H9 (cell line): ENCODE measurements at regions not wholly inside any gene's neighbourhood (a gene's known extent, or its start where the extent isn't known, plus 50 kb on each side); places are given as distances from the start of the nearest gene placed in this dataset.

Experiments
- DNase-seq: peaks from one replicate; pipeline ENCODE4 v3.0.0-alpha.2; 2017
- H2AFZ ChIP-seq: one replicate; pipeline ENCODE4 v1.6.1; 2013; ENCODE audit warnings: mild to moderate bottlenecking, low read length, control low read depth, moderate library complexity
- H2AK5ac ChIP-seq: 2 replicates; pipeline ENCODE4 v1.6.1; 2013; ENCODE audit warnings: low read length, control low read depth, mixed read lengths; ENCODE audit not compliant: insufficient read length
- H2BK120ac ChIP-seq: one replicate; pipeline ENCODE4 v1.6.1; 2013; ENCODE audit warnings: low read depth, mild to moderate bottlenecking, low read length, control low read depth, inconsistent platforms; ENCODE audit not compliant: poor library complexity, severe bottlenecking
- H2BK12ac ChIP-seq: 2 replicates; pipeline ENCODE4 v1.6.1; 2013; ENCODE audit warnings: low read length, control low read depth, mixed read lengths, low read depth; ENCODE audit not compliant: insufficient read length
- H2BK15ac ChIP-seq: 2 replicates; pipeline ENCODE4 v1.6.1; 2013; ENCODE audit warnings: low read depth, low read length, control low read depth
- H2BK20ac ChIP-seq: one replicate; pipeline ENCODE4 v1.6.1; 2013; ENCODE audit warnings: low read depth, mild to moderate bottlenecking, low read length, control low read depth, inconsistent platforms; ENCODE audit not compliant: poor library complexity, severe bottlenecking
- H2BK5ac ChIP-seq: 2 replicates; pipeline ENCODE4 v1.6.1; 2013; ENCODE audit warnings: low read length, control low read depth, mixed read lengths; ENCODE audit not compliant: insufficient read length
- H3K14ac ChIP-seq: 2 replicates; pipeline ENCODE4 v1.6.1; 2013; ENCODE audit warnings: low read length, control low read depth; ENCODE audit not compliant: insufficient read depth
- H3K18ac ChIP-seq: 2 replicates; pipeline ENCODE4 v1.6.1; 2013; ENCODE audit warnings: low read depth, mild to moderate bottlenecking, mixed read lengths, low read length, control low read depth; ENCODE audit not compliant: insufficient read length
- H3K23ac ChIP-seq: 2 replicates; pipeline ENCODE4 v1.6.1; 2013; ENCODE audit warnings: low read length, control low read depth, mixed read lengths, low read depth; ENCODE audit not compliant: insufficient read length
- H3K23me2 ChIP-seq: 2 replicates; pipeline ENCODE4 v1.6.1; 2013; ENCODE audit warnings: low read depth, mild to moderate bottlenecking, mixed read lengths, low read length, control low read depth; ENCODE audit not compliant: insufficient read length, poor library complexity, severe bottlenecking
- H3K27ac ChIP-seq: 2 replicates; pipeline ENCODE4 v1.5.1; 2013; ENCODE audit warnings: low read length, control low read depth, mixed read lengths, low read depth; ENCODE audit not compliant: insufficient read length
- H3K27me3 ChIP-seq: 2 replicates; pipeline ENCODE4 v1.6.1; 2013; ENCODE audit warnings: low read length, control low read depth, inconsistent platforms; ENCODE audit not compliant: insufficient read depth
- H3K4ac ChIP-seq: 2 replicates; pipeline ENCODE4 v1.6.1; 2013; ENCODE audit warnings: low read depth, mild to moderate bottlenecking, control low read depth, inconsistent platforms, low read length, moderate library complexity
- H3K4me1 ChIP-seq: 2 replicates; pipeline ENCODE4 v1.6.1; 2013; ENCODE audit warnings: low read length, control low read depth, inconsistent platforms; ENCODE audit not compliant: insufficient read depth
- H3K4me2 ChIP-seq: 2 replicates; pipeline ENCODE4 v1.6.1; 2013; ENCODE audit warnings: low read length, control low read depth, mixed read lengths; ENCODE audit not compliant: insufficient read length, insufficient read depth
- H3K56ac ChIP-seq: 2 replicates; pipeline ENCODE4 v1.6.1; 2013; ENCODE audit warnings: low read depth, mild to moderate bottlenecking, mixed read lengths, low read length, control low read depth; ENCODE audit not compliant: insufficient read length
- H3K79me1 ChIP-seq: 2 replicates; pipeline ENCODE4 v1.6.1; 2013; ENCODE audit warnings: low read depth, mild to moderate bottlenecking, moderate library complexity, low read length, control low read depth, inconsistent platforms; ENCODE audit not compliant: insufficient read depth, poor library complexity, severe bottlenecking
- H3K79me2 ChIP-seq: 2 replicates; pipeline ENCODE4 v1.6.1; 2013; ENCODE audit warnings: low read length, control low read depth, inconsistent platforms; ENCODE audit not compliant: insufficient read depth
- H3K9ac ChIP-seq: 2 replicates; pipeline ENCODE4 v1.6.1; 2013; ENCODE audit warnings: low read length, control low read depth, mixed read lengths; ENCODE audit not compliant: insufficient read length; ENCODE audit errors: extremely low read depth
- H3K9me3 ChIP-seq: one replicate; pipeline ENCODE4 v1.6.1; 2013; ENCODE audit warnings: low read depth, low read length, inconsistent platforms; ENCODE audit not compliant: control insufficient read depth
- H3T11ph ChIP-seq: one replicate; pipeline ENCODE4 v1.6.1; 2013; ENCODE audit warnings: mild to moderate bottlenecking, low read length, control low read depth, inconsistent platforms
- H4K20me1 ChIP-seq: one replicate; pipeline ENCODE4 v1.6.1; 2013; ENCODE audit not compliant: control insufficient read depth, insufficient read length, insufficient read depth
- H4K5ac ChIP-seq: 2 replicates; pipeline ENCODE4 v1.6.1; 2013; ENCODE audit warnings: low read depth, mild to moderate bottlenecking, mixed read lengths, low read length, control low read depth; ENCODE audit not compliant: insufficient read length
- H4K8ac ChIP-seq: replicated peaks from 2 replicates; pipeline ENCODE4 v1.6.1; 2013; ENCODE audit warnings: low read length, control low read depth, mixed read lengths, low read depth; ENCODE audit not compliant: insufficient read length
- H4K91ac ChIP-seq: 2 replicates; pipeline ENCODE4 v1.6.1; 2013; ENCODE audit warnings: low read depth, mild to moderate bottlenecking, moderate library complexity, mixed read lengths, low read length, control low read depth; ENCODE audit not compliant: insufficient read length
- H3K27ac Mint-ChIP-seq, 3 experiments: 2 replicates in 2 of 3; 3 replicates in 1 of 3; pipeline ENCODE4 v1.8.0; 2020 to 2021; ENCODE audit warnings: mixed read lengths in 3 of 3, mild to moderate bottlenecking in 1 of 3, moderate library complexity in 1 of 3
- H3K27me3 Mint-ChIP-seq: 2 replicates; pipeline ENCODE4 v1.8.0; 2021; ENCODE audit warnings: low read depth, mild to moderate bottlenecking, moderate library complexity, mixed read lengths
- H3K36me3 Mint-ChIP-seq, 3 experiments: 2 replicates in 2 of 3; 3 replicates in 1 of 3; pipeline ENCODE4 v1.8.0; 2020 to 2021; ENCODE audit warnings: low read depth in 3 of 3, mixed read lengths in 3 of 3; ENCODE audit not compliant: insufficient read depth in 1 of 3
- H3K4me1 Mint-ChIP-seq, 2 experiments: 2 replicates each; pipeline ENCODE4 v1.8.0; 2020; ENCODE audit warnings: mixed read lengths in 2 of 2
- H3K4me3 Mint-ChIP-seq, 2 experiments: 2 replicates in 1 of 2; 3 replicates in 1 of 2; pipeline ENCODE4 v1.8.0; 2020 to 2021; ENCODE audit warnings: mild to moderate bottlenecking in 2 of 2, mixed read lengths in 2 of 2, moderate library complexity in 1 of 2
- H3K9me3 Mint-ChIP-seq, 2 experiments: 2 replicates in 1 of 2; 3 replicates in 1 of 2; pipeline ENCODE4 v1.8.0; 2020; ENCODE audit warnings: mild to moderate bottlenecking in 2 of 2, mixed read lengths in 2 of 2, moderate library complexity in 1 of 2
- CTCF ChIP-seq: fragments of 200-600 bp; sonication (generic); conservative IDR thresholded peaks from 3 replicates; pipeline ENCODE4 v1.8.0; 2021; ENCODE audit warnings: antibody characterized with exemption, mild to moderate bottlenecking
- WGBS: extraction: QIAGEN DNeasy Blood & Tissue Kit; methylation state at CpG from one replicate; pipeline ENCODE4 v1.1.7; 2013; ENCODE audit warnings: missing lambda C conversion rate, low lambda C conversion rate, mixed read lengths; ENCODE audit not compliant: insufficient read length; ENCODE audit errors: extremely low coverage; 5-methylcytosine and 5-hydroxymethylcytosine counted together

- Mint-ChIP-seq H3K4me3 (no peak overlapping the region), H3K36me3 (peaks cover 0 to 4% (median 0%) of the 10 kb centered on the region in 3 experiments; a peak in 1 of 7 replicates), H3K27me3 (no peaks in the 10 kb centered on the region), H3K9me3 (no peaks in the 10 kb centered on the region), H3K27ac (no peak overlapping the region), H3K4me1 (peaks cover 42 to 44% of the 10 kb centered on the region in 2 experiments)
- Histone ChIP-seq H3K27ac (no peak overlapping the region), H4K20me1 (no peaks in the 10 kb centered on the region), H4K91ac (no peak overlapping the region), H2BK120ac (no peak overlapping the region), H2BK5ac (no peak overlapping the region), H3K56ac (no peak overlapping the region), H3K23me2 (no peaks in the 10 kb centered on the region), H3T11ph (no peak overlapping the region), H3K4me2 (no peak overlapping the region), H4K5ac (no peak overlapping the region), H3K79me2 (no peaks in the 10 kb centered on the region), H3K4me1 (peaks cover 6% of the 10 kb centered on the region), H2BK12ac (no peak overlapping the region), H3K9me3 (no peaks in the 10 kb centered on the region), H3K23ac (no peak overlapping the region), H4K8ac (no peak overlapping the region), H3K79me1 (no peaks in the 10 kb centered on the region), H3K27me3 (no peaks in the 10 kb centered on the region), H3K4ac (no peak overlapping the region), H2AK5ac (no peak overlapping the region), H2AFZ (no peak overlapping the region), H3K18ac (no peak overlapping the region), H3K9ac (no peak overlapping the region), H2BK20ac (no peak overlapping the region), H3K14ac (no peak overlapping the region), H2BK15ac (no peak overlapping the region)
- no peak for TF ChIP-seq CTCF
- DNase-seq: no peak
- no CpG with 5 or more reads among the region's 7 CpGs for WGBS
Observed at GRCh38 chr3:168546707-168547106, 451.0 kb upstream of the GOLIM4 start.
